ENCODE measurements at regions not wholly inside any gene's neighbourhood (a gene's known extent, or its start where the extent isn't known, plus 50 kb on each side); places are given as distances from the start of the nearest gene placed in this dataset.

DNA sequence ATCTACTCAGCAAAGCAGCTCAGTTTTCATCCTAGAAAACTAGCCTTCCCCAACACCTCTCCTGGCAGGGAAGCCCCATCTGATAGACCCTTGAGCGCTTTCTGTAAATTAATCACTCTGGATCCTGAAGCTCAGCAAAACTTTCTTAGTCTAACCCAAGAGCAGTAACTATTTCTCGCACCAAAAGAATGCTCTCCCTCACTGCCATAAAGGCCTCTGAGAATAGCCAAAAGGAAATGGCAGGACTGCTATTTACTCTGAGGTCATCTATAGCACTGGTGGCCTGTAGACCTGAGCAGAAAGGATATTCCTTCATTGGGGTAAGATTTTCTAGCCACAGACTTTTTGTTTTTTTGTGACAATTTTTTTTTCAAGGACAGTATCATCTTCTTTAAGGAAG is 345.8 kb upstream of the ADAMTS9 start:
- TF ChIP-seq POLR2A (IDR thresholded peaks at IDR 0.05) (no peak), CTCF (IDR thresholded peaks at IDR 0.05) (no peak)
